22Rv1 (cell line): ENCODE measurements at regions not wholly inside any gene's neighbourhood (a gene's known extent, or its start where the extent isn't known, plus 50 kb on each side); places are given as distances from the start of the nearest gene placed in this dataset.

Experiments
- ZFX ChIP-seq: fragments of 450-650 bp; IDR thresholded peaks from 2 replicates; pipeline ENCODE4 v1.6.1; 2017; ENCODE audit warnings: antibody characterized with exemption, borderline replicate concordance
- TF ChIP-seq, protein P1 (sequence below): fragments of 450-650 bp; IDR thresholded peaks from 2 replicates; pipeline ENCODE4 v1.5.1; 2017; ENCODE audit warnings: mild to moderate bottlenecking

DNA sequence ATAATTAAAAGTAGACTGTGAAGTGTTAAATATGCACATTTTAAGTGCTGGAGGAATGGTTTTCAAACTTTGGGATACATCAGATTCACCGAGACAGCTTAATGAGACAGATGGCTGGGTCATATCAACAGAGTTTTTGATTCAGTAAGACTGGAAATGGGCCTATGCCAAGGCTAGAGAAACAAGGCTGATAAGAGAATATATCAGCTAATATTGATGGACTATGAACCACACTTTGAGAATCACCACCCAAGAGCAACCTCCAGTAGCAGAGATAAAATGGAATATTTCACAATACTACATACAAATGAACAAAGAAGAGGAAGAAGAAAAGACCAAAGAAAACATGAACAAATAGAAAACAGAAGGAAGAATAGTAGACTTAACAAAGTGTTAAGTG, 450.2 kb upstream of the KLHL29 start:
- TF ChIP-seq, protein P1, sequence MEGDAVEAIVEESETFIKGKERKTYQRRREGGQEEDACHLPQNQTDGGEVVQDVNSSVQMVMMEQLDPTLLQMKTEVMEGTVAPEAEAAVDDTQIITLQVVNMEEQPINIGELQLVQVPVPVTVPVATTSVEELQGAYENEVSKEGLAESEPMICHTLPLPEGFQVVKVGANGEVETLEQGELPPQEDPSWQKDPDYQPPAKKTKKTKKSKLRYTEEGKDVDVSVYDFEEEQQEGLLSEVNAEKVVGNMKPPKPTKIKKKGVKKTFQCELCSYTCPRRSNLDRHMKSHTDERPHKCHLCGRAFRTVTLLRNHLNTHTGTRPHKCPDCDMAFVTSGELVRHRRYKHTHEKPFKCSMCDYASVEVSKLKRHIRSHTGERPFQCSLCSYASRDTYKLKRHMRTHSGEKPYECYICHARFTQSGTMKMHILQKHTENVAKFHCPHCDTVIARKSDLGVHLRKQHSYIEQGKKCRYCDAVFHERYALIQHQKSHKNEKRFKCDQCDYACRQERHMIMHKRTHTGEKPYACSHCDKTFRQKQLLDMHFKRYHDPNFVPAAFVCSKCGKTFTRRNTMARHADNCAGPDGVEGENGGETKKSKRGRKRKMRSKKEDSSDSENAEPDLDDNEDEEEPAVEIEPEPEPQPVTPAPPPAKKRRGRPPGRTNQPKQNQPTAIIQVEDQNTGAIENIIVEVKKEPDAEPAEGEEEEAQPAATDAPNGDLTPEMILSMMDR = no peak
- TF ChIP-seq ZFX = no peak
